ENCODE measurements at regions not wholly inside any gene's neighbourhood (a gene's known extent, or its start where the extent isn't known, plus 50 kb on each side); places are given as distances from the start of the nearest gene placed in this dataset.

GRCh38 chrX:9311421-9312160 is 153.3 kb upstream of the TBL1X start:
- TF ChIP-seq EZH2 (IDR thresholded peaks at IDR 0.05; ENCODE audit: low read depth, unreplicated experiment), result no peak
- TF ChIP-seq, protein P1, sequence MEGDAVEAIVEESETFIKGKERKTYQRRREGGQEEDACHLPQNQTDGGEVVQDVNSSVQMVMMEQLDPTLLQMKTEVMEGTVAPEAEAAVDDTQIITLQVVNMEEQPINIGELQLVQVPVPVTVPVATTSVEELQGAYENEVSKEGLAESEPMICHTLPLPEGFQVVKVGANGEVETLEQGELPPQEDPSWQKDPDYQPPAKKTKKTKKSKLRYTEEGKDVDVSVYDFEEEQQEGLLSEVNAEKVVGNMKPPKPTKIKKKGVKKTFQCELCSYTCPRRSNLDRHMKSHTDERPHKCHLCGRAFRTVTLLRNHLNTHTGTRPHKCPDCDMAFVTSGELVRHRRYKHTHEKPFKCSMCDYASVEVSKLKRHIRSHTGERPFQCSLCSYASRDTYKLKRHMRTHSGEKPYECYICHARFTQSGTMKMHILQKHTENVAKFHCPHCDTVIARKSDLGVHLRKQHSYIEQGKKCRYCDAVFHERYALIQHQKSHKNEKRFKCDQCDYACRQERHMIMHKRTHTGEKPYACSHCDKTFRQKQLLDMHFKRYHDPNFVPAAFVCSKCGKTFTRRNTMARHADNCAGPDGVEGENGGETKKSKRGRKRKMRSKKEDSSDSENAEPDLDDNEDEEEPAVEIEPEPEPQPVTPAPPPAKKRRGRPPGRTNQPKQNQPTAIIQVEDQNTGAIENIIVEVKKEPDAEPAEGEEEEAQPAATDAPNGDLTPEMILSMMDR (conservative IDR thresholded peaks at IDR 0.05; ENCODE audit: low read depth in 2 of 2), result no peak
- no peak for TF ChIP-seq REST (IDR thresholded peaks at IDR 0.05; ENCODE audit: unreplicated experiment)
- TF ChIP-seq POLR2AphosphoS5 (IDR thresholded peaks at IDR 0.05; ENCODE audit: low read depth), result no peak
- TF ChIP-seq EZH2phosphoT487 (IDR thresholded peaks at IDR 0.05; ENCODE audit: unreplicated experiment), result no peak
- no peak for TF ChIP-seq NANOG (IDR thresholded peaks at IDR 0.05; ENCODE audit: borderline replicate concordance)
- TF ChIP-seq CREB1 (CRISPR knock-in tag; IDR thresholded peaks at IDR 0.05; ENCODE audit: low read depth), result no peak
- TF ChIP-seq, protein P2, sequence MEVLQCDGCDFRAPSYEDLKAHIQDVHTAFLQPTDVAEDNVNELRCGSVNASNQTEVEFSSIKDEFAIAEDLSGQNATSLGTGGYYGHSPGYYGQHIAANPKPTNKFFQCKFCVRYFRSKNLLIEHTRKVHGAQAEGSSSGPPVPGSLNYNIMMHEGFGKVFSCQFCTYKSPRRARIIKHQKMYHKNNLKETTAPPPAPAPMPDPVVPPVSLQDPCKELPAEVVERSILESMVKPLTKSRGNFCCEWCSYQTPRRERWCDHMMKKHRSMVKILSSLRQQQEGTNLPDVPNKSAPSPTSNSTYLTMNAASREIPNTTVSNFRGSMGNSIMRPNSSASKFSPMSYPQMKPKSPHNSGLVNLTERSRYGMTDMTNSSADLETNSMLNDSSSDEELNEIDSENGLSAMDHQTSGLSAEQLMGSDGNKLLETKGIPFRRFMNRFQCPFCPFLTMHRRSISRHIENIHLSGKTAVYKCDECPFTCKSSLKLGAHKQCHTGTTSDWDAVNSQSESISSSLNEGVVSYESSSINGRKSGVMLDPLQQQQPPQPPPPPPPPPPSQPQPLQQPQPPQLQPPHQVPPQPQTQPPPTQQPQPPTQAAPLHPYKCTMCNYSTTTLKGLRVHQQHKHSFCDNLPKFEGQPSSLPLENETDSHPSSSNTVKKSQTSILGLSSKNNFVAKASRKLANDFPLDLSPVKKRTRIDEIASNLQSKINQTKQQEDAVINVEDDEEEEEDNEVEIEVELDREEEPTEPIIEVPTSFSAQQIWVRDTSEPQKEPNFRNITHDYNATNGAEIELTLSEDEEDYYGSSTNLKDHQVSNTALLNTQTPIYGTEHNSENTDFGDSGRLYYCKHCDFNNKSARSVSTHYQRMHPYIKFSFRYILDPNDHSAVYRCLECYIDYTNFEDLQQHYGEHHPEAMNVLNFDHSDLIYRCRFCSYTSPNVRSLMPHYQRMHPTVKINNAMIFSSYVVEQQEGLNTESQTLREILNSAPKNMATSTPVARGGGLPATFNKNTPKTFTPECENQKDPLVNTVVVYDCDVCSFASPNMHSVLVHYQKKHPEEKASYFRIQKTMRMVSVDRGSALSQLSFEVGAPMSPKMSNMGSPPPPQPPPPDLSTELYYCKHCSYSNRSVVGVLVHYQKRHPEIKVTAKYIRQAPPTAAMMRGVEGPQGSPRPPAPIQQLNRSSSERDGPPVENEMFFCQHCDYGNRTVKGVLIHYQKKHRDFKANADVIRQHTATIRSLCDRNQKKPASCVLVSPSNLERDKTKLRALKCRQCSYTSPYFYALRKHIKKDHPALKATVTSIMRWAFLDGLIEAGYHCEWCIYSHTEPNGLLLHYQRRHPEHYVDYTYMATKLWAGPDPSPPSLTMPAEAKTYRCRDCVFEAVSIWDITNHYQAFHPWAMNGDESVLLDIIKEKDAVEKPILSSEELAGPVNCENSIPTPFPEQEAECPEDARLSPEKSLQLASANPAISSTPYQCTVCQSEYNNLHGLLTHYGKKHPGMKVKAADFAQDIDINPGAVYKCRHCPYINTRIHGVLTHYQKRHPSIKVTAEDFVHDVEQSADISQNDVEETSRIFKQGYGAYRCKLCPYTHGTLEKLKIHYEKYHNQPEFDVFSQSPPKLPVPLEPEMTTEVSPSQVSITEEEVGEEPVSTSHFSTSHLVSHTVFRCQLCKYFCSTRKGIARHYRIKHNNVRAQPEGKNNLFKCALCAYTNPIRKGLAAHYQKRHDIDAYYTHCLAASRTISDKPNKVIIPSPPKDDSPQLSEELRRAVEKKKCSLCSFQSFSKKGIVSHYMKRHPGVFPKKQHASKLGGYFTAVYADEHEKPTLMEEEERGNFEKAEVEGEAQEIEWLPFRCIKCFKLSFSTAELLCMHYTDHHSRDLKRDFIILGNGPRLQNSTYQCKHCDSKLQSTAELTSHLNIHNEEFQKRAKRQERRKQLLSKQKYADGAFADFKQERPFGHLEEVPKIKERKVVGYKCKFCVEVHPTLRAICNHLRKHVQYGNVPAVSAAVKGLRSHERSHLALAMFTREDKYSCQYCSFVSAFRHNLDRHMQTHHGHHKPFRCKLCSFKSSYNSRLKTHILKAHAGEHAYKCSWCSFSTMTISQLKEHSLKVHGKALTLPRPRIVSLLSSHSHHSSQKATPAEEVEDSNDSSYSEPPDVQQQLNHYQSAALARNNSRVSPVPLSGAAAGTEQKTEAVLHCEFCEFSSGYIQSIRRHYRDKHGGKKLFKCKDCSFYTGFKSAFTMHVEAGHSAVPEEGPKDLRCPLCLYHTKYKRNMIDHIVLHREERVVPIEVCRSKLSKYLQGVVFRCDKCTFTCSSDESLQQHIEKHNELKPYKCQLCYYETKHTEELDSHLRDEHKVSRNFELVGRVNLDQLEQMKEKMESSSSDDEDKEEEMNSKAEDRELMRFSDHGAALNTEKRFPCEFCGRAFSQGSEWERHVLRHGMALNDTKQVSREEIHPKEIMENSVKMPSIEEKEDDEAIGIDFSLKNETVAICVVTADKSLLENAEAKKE (CRISPR knock-in tag; IDR thresholded peaks at IDR 0.05), result no peak
- TF ChIP-seq ZNF331 (CRISPR knock-in tag; IDR thresholded peaks at IDR 0.05; ENCODE audit: low read depth), result no peak
- no peak for TF ChIP-seq JUNB (IDR thresholded peaks at IDR 0.05; ENCODE audit: unreplicated experiment)

All from GM23338 (cell line).